ENCODE measurements at regions not wholly inside any gene's neighbourhood (a gene's known extent, or its start where the extent isn't known, plus 50 kb on each side); places are given as distances from the start of the nearest gene placed in this dataset.

- Histone ChIP-seq H3K36me3 (ENCODE audit: control insufficient read depth, insufficient read depth, low read length) (no peaks in the 10 kb centered on the region), H3K9me3 (ENCODE audit: control insufficient read depth, low read length) (no peaks in the 10 kb centered on the region), H3K4me3 (ENCODE audit: extremely low read depth, insufficient read depth, low read length, poor library complexity, severe bottlenecking) (no peak overlapping the region), H3K4me1 (ENCODE audit: control insufficient read depth, insufficient read depth, low read length, poor library complexity, severe bottlenecking) (no peaks in the 10 kb centered on the region), H3K27ac (ENCODE audit: low read depth, low read length, severe bottlenecking) (no peak overlapping the region)
- 95 to 100% methylated on average over 1 to 3 of the region's 6 CpGs for WGBS, 2 experiments (ENCODE audit: insufficient coverage in 2 of 2)
Measured at GRCh38 chr6:137734005-137734874, 132.8 kb upstream of the TNFAIP3 start.

DNA sequence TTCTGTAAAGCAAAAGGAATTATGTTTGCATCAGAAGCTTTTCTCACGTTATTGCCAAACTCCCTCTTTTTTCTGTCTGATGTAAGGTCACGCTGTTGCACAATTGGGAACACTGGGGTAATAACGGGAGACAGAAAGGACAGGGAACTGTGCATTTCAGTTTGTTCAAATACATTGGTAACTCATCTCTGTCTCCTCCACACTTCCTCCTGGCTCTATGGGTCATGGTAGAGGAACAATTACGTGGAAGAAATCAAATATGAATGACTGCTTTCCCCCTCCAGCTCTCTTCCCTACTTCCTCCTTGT is 132.2 kb upstream of the TNFAIP3 start:
- Histone ChIP-seq H3K27ac (ENCODE audit: low read depth, low read length, severe bottlenecking) (no peak overlapping the region), H3K36me3 (ENCODE audit: control insufficient read depth, insufficient read depth, low read length) (no peaks in the 10 kb centered on the region), H3K9me3 (ENCODE audit: control insufficient read depth, low read length) (no peaks in the 10 kb centered on the region), H3K4me3 (ENCODE audit: extremely low read depth, insufficient read depth, low read length, poor library complexity, severe bottlenecking) (no peak overlapping the region), H3K4me1 (ENCODE audit: control insufficient read depth, insufficient read depth, low read length, poor library complexity, severe bottlenecking) (no peaks in the 10 kb centered on the region)
- 100% methylated on average over 1 of the region's 4 CpGs; no CpG with 5 or more reads in 1 of the 2 experiments for WGBS, 2 experiments (ENCODE audit: insufficient coverage in 2 of 2)

DNA sequence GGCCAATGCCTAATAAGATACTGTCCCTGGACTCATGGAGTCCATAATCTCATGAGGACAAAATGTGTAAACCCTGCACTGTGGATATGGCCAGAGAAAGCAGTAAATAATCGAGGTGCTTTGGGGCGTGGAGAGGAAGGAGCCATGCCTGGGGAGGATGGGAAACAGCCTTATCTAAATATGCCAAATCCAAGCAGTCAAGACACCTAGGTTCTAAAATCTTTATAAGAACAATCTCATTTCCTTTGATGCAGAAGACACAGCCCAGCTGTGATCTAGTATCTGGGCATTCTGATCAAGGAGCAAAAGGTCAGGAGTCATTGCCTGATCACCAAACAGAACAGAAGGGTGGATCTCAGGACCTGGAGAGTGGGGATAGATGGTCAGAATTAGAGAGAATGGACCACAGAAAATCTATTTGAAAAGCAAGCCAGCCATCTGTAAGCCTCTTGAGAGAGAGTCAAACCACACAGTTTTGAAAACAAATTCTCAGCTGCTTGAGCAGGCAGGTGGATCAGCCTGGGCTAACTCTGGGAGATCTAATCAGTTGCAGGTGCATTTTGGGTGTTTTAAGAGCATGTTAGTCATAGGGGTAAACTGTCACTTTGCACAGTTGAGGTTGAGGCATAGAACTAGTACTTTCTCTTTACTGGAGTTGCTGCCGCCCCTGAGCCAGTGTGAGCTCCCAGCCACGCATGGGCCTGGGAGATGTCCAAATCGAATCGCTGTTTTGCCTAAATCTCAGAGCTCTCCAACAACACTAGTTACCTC is 130.8 kb upstream of the TNFAIP3 start:
- Histone ChIP-seq H3K4me3 (ENCODE audit: extremely low read depth, insufficient read depth, low read length, poor library complexity, severe bottlenecking) (no peak overlapping the region), H3K36me3 (ENCODE audit: control insufficient read depth, insufficient read depth, low read length) (no peaks in the 10 kb centered on the region), H3K4me1 (ENCODE audit: control insufficient read depth, insufficient read depth, low read length, poor library complexity, severe bottlenecking) (no peaks in the 10 kb centered on the region), H3K27ac (ENCODE audit: low read depth, low read length, severe bottlenecking) (no peak overlapping the region), H3K9me3 (ENCODE audit: control insufficient read depth, low read length) (no peaks in the 10 kb centered on the region)
- 92 to 94% methylated on average over 4 to 5 of the region's 6 CpGs for WGBS, 2 experiments (ENCODE audit: insufficient coverage in 2 of 2)

DNA sequence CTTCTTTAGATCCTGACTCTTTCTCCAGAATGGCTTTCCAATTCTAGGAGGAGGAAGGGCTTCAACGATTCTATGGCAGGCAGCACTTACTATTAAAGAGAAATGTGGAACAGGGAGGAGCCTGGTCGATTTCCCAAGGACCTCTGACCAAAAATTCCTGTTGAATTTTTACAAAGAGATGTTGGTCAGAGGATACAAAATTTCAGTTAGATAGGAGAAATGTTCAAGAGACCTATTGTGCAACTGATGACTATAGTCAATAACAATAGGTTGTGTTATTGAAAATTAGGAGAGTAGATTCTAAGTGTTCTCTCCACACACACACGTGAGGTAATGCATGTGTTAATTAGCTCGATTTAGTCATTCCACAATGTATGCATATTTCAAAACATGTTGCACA is 130.1 kb upstream of the TNFAIP3 start:
- H3K4me1 ChIP-seq (ENCODE audit: control insufficient read depth, insufficient read depth, low read length, poor library complexity, severe bottlenecking), result no peaks in the 10 kb centered on the region
- no peak overlapping the region for H3K27ac ChIP-seq (ENCODE audit: low read depth, low read length, severe bottlenecking)
- no peak overlapping the region for H3K4me3 ChIP-seq (ENCODE audit: extremely low read depth, insufficient read depth, low read length, poor library complexity, severe bottlenecking)
- no peaks in the 10 kb centered on the region for H3K9me3 ChIP-seq (ENCODE audit: control insufficient read depth, low read length)
- no peaks in the 10 kb centered on the region for H3K36me3 ChIP-seq (ENCODE audit: control insufficient read depth, insufficient read depth, low read length)
- 85 to 89% methylated on average over 2 of the region's 4 CpGs for WGBS, 2 experiments (ENCODE audit: insufficient coverage in 2 of 2)

GRCh38 chr6:137737836-137738596 is 129.0 kb upstream of the TNFAIP3 start:
- Histone ChIP-seq H3K9me3 (ENCODE audit: control insufficient read depth, low read length) (no peaks in the 10 kb centered on the region), H3K36me3 (ENCODE audit: control insufficient read depth, insufficient read depth, low read length) (no peaks in the 10 kb centered on the region), H3K4me3 (ENCODE audit: extremely low read depth, insufficient read depth, low read length, poor library complexity, severe bottlenecking) (no peak overlapping the region), H3K4me1 (ENCODE audit: control insufficient read depth, insufficient read depth, low read length, poor library complexity, severe bottlenecking) (no peaks in the 10 kb centered on the region), H3K27ac (ENCODE audit: low read depth, low read length, severe bottlenecking) (no peak overlapping the region)
- 78 to 97% methylated on average over 4 of the region's 6 CpGs for WGBS, 2 experiments (ENCODE audit: insufficient coverage in 2 of 2)

DNA sequence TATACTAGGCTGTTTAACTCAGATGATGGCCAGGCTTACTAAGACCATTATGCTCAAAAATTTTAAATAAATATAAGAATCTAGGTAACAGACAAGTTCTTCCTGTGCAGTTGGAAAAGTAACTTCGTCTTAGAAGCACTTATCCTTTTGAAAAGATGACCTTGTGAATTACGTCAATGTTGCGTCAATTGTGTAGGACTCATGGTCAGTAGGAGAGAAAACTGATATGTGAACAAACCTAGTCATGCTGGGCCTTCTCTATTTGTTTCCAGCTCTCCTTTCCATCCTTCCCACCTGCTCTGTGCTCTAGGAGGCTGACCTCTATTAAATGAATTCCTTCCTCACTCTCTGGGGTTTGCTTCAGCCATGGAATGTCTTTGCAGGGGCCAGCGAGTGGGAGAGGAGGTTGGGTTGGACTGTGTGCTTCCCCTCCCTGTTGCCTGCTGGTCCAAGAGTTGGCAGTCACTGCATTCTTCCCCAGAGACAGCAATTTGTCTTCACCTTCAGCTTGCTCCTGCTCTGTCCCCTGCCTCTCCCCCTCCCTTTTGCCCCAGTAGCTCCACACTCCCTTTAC is 128.0 kb upstream of the TNFAIP3 start:
- no peak overlapping the region for H3K4me3 ChIP-seq (ENCODE audit: extremely low read depth, insufficient read depth, low read length, poor library complexity, severe bottlenecking)
- H3K36me3 ChIP-seq (ENCODE audit: control insufficient read depth, insufficient read depth, low read length), result no peaks in the 10 kb centered on the region
- 100% methylated on average over 3 of the region's 4 CpGs for WGBS, 2 experiments (ENCODE audit: insufficient coverage in 2 of 2)
- H3K4me1 ChIP-seq (ENCODE audit: control insufficient read depth, insufficient read depth, low read length, poor library complexity, severe bottlenecking), result no peaks in the 10 kb centered on the region
- H3K27ac ChIP-seq (ENCODE audit: low read depth, low read length, severe bottlenecking), result no peak overlapping the region
- H3K9me3 ChIP-seq (ENCODE audit: control insufficient read depth, low read length), result no peaks in the 10 kb centered on the region

DNA sequence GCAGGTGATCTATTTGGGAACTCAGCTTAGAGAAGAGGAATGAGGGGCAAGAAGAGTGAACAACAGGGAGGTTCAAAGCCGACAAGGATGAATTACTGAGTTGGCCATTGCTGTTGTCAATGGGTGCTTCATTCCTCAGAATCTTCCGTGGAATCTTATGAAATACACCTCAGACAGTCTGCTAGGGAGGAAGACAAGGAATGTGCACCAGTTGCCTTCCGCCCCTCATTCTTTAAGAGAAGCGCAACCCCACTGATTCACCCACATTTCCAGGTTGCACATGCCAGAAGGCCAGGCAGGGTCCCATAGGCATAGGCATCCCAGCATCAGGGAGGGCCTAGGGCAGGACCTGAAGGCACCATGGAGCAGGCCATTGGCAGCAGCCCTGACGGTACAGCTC is 127.5 kb upstream of the TNFAIP3 start:
- Histone ChIP-seq H3K36me3 (ENCODE audit: control insufficient read depth, insufficient read depth, low read length) (no peaks in the 10 kb centered on the region), H3K9me3 (ENCODE audit: control insufficient read depth, low read length) (no peaks in the 10 kb centered on the region), H3K4me3 (ENCODE audit: extremely low read depth, insufficient read depth, low read length, poor library complexity, severe bottlenecking) (no peak overlapping the region), H3K4me1 (ENCODE audit: control insufficient read depth, insufficient read depth, low read length, poor library complexity, severe bottlenecking) (no peaks in the 10 kb centered on the region), H3K27ac (ENCODE audit: low read depth, low read length, severe bottlenecking) (no peak overlapping the region)
- WGBS, 2 experiments (ENCODE audit: insufficient coverage in 2 of 2), result 88 to 96% methylated on average over 4 to 5 of the region's 5 CpGs

- Histone ChIP-seq H3K27ac (ENCODE audit: low read depth, low read length, severe bottlenecking) (no peak overlapping the region), H3K9me3 (ENCODE audit: control insufficient read depth, low read length) (no peaks in the 10 kb centered on the region), H3K36me3 (ENCODE audit: control insufficient read depth, insufficient read depth, low read length) (no peaks in the 10 kb centered on the region), H3K4me1 (ENCODE audit: control insufficient read depth, insufficient read depth, low read length, poor library complexity, severe bottlenecking) (no peaks in the 10 kb centered on the region), H3K4me3 (ENCODE audit: extremely low read depth, insufficient read depth, low read length, poor library complexity, severe bottlenecking) (no peak overlapping the region)
- WGBS, 2 experiments (ENCODE audit: insufficient coverage in 2 of 2), result 92 to 96% methylated on average over 3 to 5 of the region's 7 CpGs
Measured at GRCh38 chr6:137740091-137740755, 126.8 kb upstream of the TNFAIP3 start.

GRCh38 chr6:137740967-137741761 is 125.9 kb upstream of the TNFAIP3 start:
- whole genome bisulfite sequencing, 2 experiments (ENCODE audit: insufficient coverage in 2 of 2), result 70 to 76% methylated on average over 6 to 7 of the region's 10 CpGs
- H3K4me1 ChIP-seq (ENCODE audit: control insufficient read depth, insufficient read depth, low read length, poor library complexity, severe bottlenecking), result no peaks in the 10 kb centered on the region
- H3K9me3 ChIP-seq (ENCODE audit: control insufficient read depth, low read length), result no peaks in the 10 kb centered on the region
- H3K27ac ChIP-seq (ENCODE audit: low read depth, low read length, severe bottlenecking), result no peak overlapping the region
- H3K36me3 ChIP-seq (ENCODE audit: control insufficient read depth, insufficient read depth, low read length), result no peaks in the 10 kb centered on the region
- no peak overlapping the region for H3K4me3 ChIP-seq (ENCODE audit: extremely low read depth, insufficient read depth, low read length, poor library complexity, severe bottlenecking)
